ENCODE measurements at regions not wholly inside any gene's neighbourhood (a gene's known extent, or its start where the extent isn't known, plus 50 kb on each side); places are given as distances from the start of the nearest gene placed in this dataset.

DNA sequence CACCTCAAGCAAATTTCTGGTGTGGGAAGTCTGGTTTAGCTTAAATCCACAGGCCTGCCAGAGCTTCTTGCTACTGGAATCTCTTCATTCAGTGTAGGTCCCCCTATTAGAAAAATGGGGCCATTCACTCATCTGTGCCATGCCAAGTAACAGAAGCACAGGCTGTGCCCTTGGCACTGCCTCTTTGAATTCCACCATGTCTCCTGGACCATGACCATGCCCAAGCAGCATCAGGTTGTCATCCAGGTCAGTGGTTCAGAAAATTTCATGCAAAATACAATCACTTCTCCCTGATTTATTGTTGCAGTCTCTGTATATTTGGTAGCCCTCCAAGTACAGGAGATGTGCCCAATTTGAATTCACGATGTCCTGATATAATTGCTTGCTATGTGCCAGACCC lies 602.1 kb upstream of the ZNF385D start:
- no peak overlapping the region for H3K4me3 ChIP-seq (ENCODE audit: low read depth, low read length)
- no peak for DNase-seq (ENCODE audit: low read depth)
- no peak for TF ChIP-seq CTCF (IDR thresholded peaks at IDR 0.05; ENCODE audit: insufficient read depth, low read depth, low read length, missing control alignments)

- no peak for TF ChIP-seq CTCF (IDR thresholded peaks at IDR 0.05; ENCODE audit: insufficient read depth, low read depth, low read length, missing control alignments)
- H3K4me3 ChIP-seq (ENCODE audit: low read depth, low read length) = no peak overlapping the region
- DNase-seq (ENCODE audit: low read depth) = no peak
Observed at GRCh38 chr3:22358334-22358733, 607.3 kb upstream of the ZNF385D start.

DNA sequence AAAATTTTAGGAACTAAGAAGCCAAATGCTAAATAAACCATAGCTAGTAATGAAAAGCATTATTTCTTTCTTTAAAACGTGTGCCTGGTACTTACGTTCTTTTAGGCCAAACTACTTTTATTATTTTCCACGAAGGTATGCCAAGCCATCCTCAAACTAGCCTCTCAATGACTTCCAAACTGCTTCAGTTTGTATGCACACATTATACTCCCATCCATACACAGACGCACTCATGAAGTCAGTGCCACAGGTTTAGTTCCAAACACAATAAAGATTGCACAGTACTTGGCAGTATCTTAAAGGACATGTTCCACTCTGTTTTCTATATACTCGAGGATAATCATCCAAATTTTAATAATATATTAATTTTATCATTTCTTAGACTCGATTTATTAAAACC lies 609.2 kb upstream of the ZNF385D start:
- no peak overlapping the region for H3K4me3 ChIP-seq (ENCODE audit: low read depth, low read length)
- no peak for TF ChIP-seq CTCF (IDR thresholded peaks at IDR 0.05; ENCODE audit: insufficient read depth, low read depth, low read length, missing control alignments)
- no peak for DNase-seq (ENCODE audit: low read depth)

GRCh38 chr3:22360970-22361369 lies 610.0 kb upstream of the ZNF385D start:
- TF ChIP-seq CTCF (IDR thresholded peaks at IDR 0.05; ENCODE audit: insufficient read depth, low read depth, low read length, missing control alignments) = no peak
- no peak overlapping the region for H3K4me3 ChIP-seq (ENCODE audit: low read depth, low read length)
- no peak for DNase-seq (ENCODE audit: low read depth)

DNA sequence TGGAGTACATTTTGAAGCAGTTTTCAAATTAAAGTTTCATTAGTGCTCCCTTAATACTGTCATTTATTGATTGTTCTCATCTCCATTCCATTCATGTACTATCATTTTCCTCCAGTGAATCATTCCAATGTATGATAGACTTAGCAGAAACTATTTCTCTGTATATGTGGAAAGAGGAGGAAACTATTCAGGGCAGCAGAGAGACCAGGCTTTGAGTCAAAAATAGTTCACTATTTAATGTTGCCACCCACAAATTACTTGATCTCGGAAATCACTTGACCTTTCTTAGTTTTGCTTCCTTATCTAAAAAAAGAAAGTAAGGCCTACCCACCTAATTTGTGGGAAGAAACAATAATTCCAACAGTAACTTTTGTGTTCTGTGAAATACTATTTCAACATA lies 610.5 kb upstream of the ZNF385D start:
- TF ChIP-seq CTCF (IDR thresholded peaks at IDR 0.05; ENCODE audit: insufficient read depth, low read depth, low read length, missing control alignments) = no peak
- no peak for DNase-seq (ENCODE audit: low read depth)

DNA sequence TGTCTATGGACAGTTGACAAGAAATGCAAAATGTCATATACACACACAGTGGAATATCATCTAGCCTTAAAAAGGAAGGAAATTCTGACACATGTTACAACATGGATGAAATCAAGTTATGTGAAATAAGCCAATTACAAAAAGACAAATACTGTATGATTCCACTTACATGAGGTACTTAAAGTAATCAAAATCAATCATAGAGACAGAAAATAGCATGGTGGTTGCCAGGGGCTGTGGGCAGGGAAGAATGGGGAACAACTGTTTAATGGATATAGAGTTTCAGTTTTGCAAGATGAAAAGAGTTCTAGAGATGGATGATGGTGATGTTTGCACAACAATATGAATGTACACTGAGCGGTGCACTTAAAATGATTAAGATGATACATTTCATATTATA lies 613.8 kb upstream of the ZNF385D start:
- no peak for TF ChIP-seq CTCF (IDR thresholded peaks at IDR 0.05; ENCODE audit: insufficient read depth, low read depth, low read length, missing control alignments)
- DNase-seq (ENCODE audit: low read depth) = no peak

More for the DNA sequence above, 610.5 kb upstream of the ZNF385D start:
- no peak overlapping the region for H3K4me3 ChIP-seq (ENCODE audit: low read depth, low read length)

DNA sequence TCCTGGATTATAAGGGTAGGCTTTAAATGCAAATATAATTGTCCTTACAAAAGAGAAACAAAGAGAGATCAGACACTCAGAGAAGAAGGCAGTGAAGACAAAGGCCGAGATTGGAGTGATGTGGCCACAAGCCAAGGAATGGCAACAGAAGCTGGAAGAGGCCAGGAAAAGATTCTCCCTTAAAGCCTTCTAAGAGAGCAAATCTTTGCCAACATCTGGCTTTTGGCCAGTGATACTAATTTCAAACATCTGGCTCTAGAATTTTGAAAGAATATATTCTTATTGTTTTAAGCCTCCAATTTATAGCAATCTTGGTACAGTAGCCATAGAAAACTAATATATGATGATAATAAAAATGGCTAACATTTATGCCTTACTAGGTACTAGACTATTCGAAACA lies 615.8 kb upstream of the ZNF385D start:
- no peak overlapping the region for H3K4me3 ChIP-seq (ENCODE audit: low read depth, low read length)
- no peak for TF ChIP-seq CTCF (IDR thresholded peaks at IDR 0.05; ENCODE audit: insufficient read depth, low read depth, low read length, missing control alignments)
- DNase-seq (ENCODE audit: low read depth) = no peak

More for the DNA sequence above, 613.8 kb upstream of the ZNF385D start:
- no peak overlapping the region for H3K4me3 ChIP-seq (ENCODE audit: low read depth, low read length)
